Right atrium auricular region (tissue), 2 donors: ENCODE measurements at regions not wholly inside any gene's neighbourhood (a gene's known extent, or its start where the extent isn't known, plus 50 kb on each side); places are given as distances from the start of the nearest gene placed in this dataset.

Experiments used
- DNase-seq: peaks from one replicate; pipeline ENCODE4 v3.0.0-alpha.2; 2019; ENCODE audit warnings: low spot score
- H3K27ac ChIP-seq, 2 donors: fragments of 200-600 bp; sonication (generic); 1 replicate in 1 of 2; 2 replicates in 1 of 2; pipeline ENCODE4 v1.5.1; 2016 to 2019
- H3K27me3 ChIP-seq, 2 donors: fragments of 200-600 bp; sonication (generic); one replicate each; pipeline versions ENCODE4 v1.5.1 to v1.6.0; 2017 to 2019
- H3K36me3 ChIP-seq: fragments of 200-600 bp; sonication (generic); one replicate; pipeline ENCODE4 v1.5.1; 2016
- H3K4me1 ChIP-seq, 2 donors: fragments of 200-600 bp; sonication (generic); one replicate each; pipeline versions ENCODE4 v1.5.1 to v1.6.0; 2017 to 2019
- H3K4me3 ChIP-seq, 2 donors: fragments of 200-600 bp; sonication (generic); 1 replicate in 1 of 2; 2 replicates in 1 of 2; pipeline ENCODE4 v1.5.1; 2017 to 2019; ENCODE audit warnings: mild to moderate bottlenecking in 1 of 2, moderate library complexity in 1 of 2
- H3K9me3 ChIP-seq, 2 donors: fragments of 200-600 bp; sonication (generic); one replicate each; pipeline ENCODE4 v1.5.1; 2019
- TF ChIP-seq, protein P1 (sequence below), 2 donors: fragments of 200-600 bp; sonication (generic); IDR thresholded peaks; one replicate each; pipeline ENCODE4 v1.5.1; 2019; ENCODE audit warnings: antibody characterized with exemption in 2 of 2

DNA sequence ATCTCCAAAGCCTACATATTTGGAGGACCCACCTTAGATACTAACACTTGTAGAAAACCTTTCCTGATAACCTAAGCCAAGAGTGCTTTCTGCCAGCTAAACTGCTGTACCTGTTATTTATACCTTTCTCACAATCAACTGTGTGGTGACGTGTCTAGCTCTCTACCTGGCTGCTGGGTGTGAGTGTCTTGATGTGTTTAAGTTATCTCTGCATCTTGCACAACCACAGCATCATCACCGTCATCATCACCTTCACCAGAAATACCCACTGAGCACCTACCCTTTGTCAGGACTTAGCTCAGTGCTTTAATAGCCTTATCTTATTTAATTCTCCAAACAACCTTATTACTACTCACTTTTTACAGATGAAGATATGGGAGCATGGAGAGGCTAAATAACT, 431.3 kb downstream of the MAFB start:
- Histone ChIP-seq H3K36me3 (no peaks in the 10 kb centered on the region), H3K27ac (no peak overlapping the region), H3K4me3 (no peak overlapping the region), H3K9me3 (no peaks in the 10 kb centered on the region), H3K27me3 (no peaks in the 10 kb centered on the region), H3K4me1 (no peaks in the 10 kb centered on the region)
- no peak for DNase-seq
- TF ChIP-seq, protein P1, sequence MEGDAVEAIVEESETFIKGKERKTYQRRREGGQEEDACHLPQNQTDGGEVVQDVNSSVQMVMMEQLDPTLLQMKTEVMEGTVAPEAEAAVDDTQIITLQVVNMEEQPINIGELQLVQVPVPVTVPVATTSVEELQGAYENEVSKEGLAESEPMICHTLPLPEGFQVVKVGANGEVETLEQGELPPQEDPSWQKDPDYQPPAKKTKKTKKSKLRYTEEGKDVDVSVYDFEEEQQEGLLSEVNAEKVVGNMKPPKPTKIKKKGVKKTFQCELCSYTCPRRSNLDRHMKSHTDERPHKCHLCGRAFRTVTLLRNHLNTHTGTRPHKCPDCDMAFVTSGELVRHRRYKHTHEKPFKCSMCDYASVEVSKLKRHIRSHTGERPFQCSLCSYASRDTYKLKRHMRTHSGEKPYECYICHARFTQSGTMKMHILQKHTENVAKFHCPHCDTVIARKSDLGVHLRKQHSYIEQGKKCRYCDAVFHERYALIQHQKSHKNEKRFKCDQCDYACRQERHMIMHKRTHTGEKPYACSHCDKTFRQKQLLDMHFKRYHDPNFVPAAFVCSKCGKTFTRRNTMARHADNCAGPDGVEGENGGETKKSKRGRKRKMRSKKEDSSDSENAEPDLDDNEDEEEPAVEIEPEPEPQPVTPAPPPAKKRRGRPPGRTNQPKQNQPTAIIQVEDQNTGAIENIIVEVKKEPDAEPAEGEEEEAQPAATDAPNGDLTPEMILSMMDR (IDR thresholded peaks at IDR 0.05) = no peak

DNA sequence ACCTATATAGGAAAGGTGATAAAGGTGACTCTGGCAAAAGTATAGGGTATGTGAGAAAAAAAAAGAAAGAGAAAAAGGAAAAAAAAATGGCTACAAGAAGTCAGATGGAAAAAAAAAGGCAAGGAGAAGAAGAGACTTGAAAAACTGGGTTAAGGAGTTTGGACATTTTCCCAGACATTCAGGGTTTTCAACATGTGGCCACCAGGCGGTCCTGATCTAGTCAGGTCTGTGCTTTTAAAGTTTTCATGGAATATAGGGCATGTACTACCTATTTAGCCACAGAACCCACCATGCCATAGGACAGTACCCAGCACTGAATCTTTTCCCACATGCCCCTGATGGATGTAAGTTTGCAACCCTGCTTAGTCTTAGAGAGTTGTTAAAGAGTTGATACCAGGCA, 433.7 kb downstream of the MAFB start:
- Histone ChIP-seq H3K9me3 (no peaks in the 10 kb centered on the region), H3K4me3 (no peak overlapping the region), H3K36me3 (no peaks in the 10 kb centered on the region), H3K27ac (no peak overlapping the region), H3K27me3 (no peaks in the 10 kb centered on the region), H3K4me1 (no peaks in the 10 kb centered on the region)
- DNase-seq = no peak
- TF ChIP-seq, protein P1 (IDR thresholded peaks at IDR 0.05) = peak in 1 of 2 donors; percentile 30

DNA sequence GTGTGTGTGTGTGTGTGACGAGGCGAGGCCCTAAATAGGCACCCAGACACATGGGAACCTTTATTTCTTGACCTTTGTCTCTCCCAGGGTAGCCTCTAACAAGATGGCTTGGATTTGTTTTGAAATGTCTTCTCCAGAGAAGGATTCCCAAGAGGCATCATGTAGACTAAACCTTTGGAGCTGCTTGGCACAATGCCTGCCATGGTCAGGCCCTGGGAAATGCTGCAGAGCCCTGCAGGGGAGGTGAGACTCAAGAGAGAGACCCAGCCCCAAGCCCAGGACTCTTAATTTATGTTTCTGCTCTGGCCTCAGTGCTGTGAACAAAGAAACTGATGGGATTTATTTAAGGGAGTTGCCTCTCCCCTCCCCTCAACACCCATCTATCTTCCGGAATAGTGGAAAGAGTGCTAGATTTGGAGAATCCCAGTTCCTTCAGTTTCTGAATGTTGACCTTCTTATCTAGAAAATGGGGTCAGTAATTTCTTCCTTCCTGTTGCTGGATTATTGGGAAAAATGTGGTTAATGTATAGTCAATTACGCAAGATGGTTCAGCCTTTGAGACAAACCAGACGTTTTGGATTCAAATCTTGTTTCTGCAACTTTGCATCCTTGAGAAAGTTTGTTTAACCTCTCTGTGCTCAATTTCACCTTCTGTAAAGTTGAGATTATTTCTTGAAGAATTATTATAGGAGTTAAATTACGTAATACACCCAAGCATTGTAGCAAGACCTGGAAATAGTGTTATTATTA, 434.8 kb downstream of the MAFB start:
- Histone ChIP-seq H3K36me3 (no peaks in the 10 kb centered on the region), H3K4me3 (no peak overlapping the region), H3K27ac (no peak overlapping the region), H3K9me3 (no peaks in the 10 kb centered on the region), H3K27me3 (no peaks in the 10 kb centered on the region), H3K4me1 (no peaks in the 10 kb centered on the region)
- TF ChIP-seq, protein P1 (IDR thresholded peaks at IDR 0.05) = no peak
- no peak for DNase-seq

DNA sequence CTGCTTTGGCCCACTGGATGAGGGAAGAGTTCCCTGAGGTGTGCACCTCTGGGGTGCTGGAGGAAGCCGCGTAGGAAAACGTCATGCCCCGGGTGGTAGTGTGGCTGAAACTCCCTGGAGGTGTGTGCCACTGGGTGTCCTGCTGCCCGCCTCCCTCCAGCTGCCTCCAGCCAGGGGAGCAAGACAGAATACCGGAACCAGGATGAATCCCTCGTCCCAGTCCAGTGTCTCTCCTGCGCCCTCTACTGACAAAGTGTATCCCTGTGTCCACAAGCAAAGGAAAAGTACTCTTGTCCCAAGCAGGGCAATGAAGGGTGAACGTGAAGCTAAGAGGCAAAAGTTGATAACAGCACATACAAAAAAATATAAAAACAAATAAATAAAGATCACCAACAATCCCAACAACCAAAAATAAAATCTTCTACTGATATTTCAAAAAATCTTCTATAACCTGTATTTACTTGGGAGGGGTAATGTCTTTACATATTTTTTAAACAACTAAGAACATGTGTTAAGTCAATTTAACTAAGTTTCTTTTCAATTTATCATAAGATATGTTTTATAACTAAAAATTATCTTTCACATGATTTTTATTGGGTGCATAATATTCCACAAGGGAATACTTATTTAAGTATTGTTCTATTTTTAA, 437.6 kb downstream of the MAFB start:
- no peak overlapping the region for H3K4me3 ChIP-seq
- no peak overlapping the region for H3K27ac ChIP-seq
- H3K27me3 ChIP-seq = no peaks in the 10 kb centered on the region
- no peaks in the 10 kb centered on the region for H3K4me1 ChIP-seq
- TF ChIP-seq, protein P1 (IDR thresholded peaks at IDR 0.05) = peak in 1 of 2 donors; percentile 47
- DNase-seq = no peak
- no peaks in the 10 kb centered on the region for H3K9me3 ChIP-seq
- no peaks in the 10 kb centered on the region for H3K36me3 ChIP-seq

DNA sequence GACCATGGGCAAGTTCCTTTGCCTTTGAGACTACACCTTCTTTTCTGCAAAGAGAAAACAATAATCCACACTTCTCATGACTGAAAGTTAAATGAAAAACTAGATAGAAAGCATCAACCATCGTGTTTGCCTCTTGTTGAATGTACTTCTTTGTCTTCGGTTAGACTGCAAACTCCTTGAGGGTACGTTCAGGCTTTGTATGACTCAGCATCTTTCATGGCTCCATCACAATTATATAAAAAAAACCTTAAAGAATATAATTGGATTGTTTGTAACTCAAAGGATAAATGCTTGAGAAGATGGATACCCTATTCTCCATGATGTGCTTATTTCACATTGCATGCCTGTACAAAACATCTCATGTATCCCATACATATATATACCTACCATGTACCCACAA, 439.2 kb downstream of the MAFB start:
- Histone ChIP-seq H3K27me3 (no peaks in the 10 kb centered on the region), H3K36me3 (no peaks in the 10 kb centered on the region), H3K4me3 (no peak overlapping the region), H3K27ac (no peak overlapping the region), H3K4me1 (no peaks in the 10 kb centered on the region), H3K9me3 (no peaks in the 10 kb centered on the region)
- TF ChIP-seq, protein P1 (IDR thresholded peaks at IDR 0.05) = no peak
- DNase-seq = no peak
